ENCODE measurements at regions not wholly inside any gene's neighbourhood (a gene's known extent, or its start where the extent isn't known, plus 50 kb on each side); places are given as distances from the start of the nearest gene placed in this dataset.
A peak's percentile ranks its signal among the peaks of the same experiment; 100 is the strongest.

DNA sequence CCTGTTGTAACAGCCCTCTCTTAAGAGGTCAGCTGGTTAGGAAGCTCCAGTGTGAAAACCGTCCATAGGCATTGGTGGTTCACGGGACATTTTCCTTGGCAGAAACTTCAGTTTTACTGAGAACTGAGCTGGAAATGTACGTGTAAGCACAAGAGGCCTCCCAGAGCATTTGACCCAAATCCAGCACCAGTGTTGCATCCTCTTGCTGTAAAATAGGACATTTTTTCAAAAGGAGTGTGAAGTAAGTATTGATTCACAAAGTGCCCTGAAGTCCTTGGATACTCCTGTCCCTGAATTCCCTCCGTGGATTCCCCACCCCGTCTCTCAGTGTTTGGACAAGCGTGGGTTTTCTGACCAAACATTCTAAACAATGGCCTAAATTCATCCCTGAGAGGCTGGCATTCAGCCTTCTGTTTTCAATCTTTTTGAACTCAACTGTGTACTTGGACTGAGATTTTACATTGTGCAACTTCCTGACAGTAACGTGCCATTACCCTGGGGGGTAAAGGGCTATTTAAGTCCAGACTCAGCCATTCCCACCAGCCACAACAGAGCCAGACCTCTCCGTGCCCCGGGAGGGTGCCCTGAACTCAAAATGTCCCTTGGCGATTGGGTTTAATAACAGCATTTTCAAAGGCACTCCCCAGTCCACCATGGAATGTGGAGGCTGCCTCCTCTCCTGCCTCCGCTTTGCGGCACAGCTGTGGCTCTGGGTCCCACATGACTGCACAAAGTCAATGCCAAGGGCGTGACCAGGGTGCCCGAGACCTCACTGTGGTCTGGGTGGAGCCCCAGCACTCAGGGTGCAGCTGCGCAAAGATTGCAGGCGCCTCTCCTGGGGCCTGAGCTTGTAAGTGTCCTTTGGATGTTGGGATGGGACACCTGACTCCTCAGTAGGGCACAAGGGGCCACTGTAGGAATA, 92.7 kb upstream of the AFDN start (continued):
- TF ChIP-seq, protein P1, sequence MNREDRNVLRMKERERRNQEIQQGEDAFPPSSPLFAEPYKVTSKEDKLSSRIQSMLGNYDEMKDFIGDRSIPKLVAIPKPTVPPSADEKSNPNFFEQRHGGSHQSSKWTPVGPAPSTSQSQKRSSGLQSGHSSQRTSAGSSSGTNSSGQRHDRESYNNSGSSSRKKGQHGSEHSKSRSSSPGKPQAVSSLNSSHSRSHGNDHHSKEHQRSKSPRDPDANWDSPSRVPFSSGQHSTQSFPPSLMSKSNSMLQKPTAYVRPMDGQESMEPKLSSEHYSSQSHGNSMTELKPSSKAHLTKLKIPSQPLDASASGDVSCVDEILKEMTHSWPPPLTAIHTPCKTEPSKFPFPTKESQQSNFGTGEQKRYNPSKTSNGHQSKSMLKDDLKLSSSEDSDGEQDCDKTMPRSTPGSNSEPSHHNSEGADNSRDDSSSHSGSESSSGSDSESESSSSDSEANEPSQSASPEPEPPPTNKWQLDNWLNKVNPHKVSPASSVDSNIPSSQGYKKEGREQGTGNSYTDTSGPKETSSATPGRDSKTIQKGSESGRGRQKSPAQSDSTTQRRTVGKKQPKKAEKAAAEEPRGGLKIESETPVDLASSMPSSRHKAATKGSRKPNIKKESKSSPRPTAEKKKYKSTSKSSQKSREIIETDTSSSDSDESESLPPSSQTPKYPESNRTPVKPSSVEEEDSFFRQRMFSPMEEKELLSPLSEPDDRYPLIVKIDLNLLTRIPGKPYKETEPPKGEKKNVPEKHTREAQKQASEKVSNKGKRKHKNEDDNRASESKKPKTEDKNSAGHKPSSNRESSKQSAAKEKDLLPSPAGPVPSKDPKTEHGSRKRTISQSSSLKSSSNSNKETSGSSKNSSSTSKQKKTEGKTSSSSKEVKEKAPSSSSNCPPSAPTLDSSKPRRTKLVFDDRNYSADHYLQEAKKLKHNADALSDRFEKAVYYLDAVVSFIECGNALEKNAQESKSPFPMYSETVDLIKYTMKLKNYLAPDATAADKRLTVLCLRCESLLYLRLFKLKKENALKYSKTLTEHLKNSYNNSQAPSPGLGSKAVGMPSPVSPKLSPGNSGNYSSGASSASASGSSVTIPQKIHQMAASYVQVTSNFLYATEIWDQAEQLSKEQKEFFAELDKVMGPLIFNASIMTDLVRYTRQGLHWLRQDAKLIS (CRISPR knock-in tag; IDR thresholded peaks at IDR 0.05), result no peak
- TF ChIP-seq BCL6 (CRISPR knock-in tag; IDR thresholded peaks at IDR 0.05), result peak; percentile 98
- TF ChIP-seq KLF12 (CRISPR knock-in tag; IDR thresholded peaks at IDR 0.05; ENCODE audit: borderline replicate concordance), result peak; percentile 81; the same call in 1 of the 2 replicates
- TF ChIP-seq PHF5A (CRISPR knock-in tag; IDR thresholded peaks at IDR 0.05; ENCODE audit: low read depth, unreplicated experiment), result peak; percentile 96
- TF ChIP-seq KDM6A (CRISPR knock-in tag; IDR thresholded peaks at IDR 0.05; ENCODE audit: low read depth), result peak; percentile 84
- no peak for TF ChIP-seq SSRP1 (CRISPR knock-in tag; IDR thresholded peaks at IDR 0.05)
- TF ChIP-seq SKI (IDR thresholded peaks at IDR 0.05; ENCODE audit: partially characterized antibody), result peak; percentile 99
- no peak; the same call in 1 of the 2 replicates for TF ChIP-seq ZNF296 (CRISPR knock-in tag; conservative IDR thresholded peaks at IDR 0.05)
- TF ChIP-seq ARID2 (CRISPR knock-in tag; IDR thresholded peaks at IDR 0.05; ENCODE audit: borderline replicate concordance), result peak; percentile 91; the same call in 1 of the 2 replicates
- TF ChIP-seq ATM (IDR thresholded peaks at IDR 0.05; ENCODE audit: borderline replicate concordance), result no peak
- TF ChIP-seq KMT2A (CRISPR knock-in tag; IDR thresholded peaks at IDR 0.05), result no peak; the same call in 1 of the 2 replicates
- TF ChIP-seq ZNF451 (CRISPR knock-in tag; IDR thresholded peaks at IDR 0.05), result no peak; the same call in 1 of the 2 replicates
- TF ChIP-seq MED8 (CRISPR knock-in tag; IDR thresholded peaks at IDR 0.05; ENCODE audit: insufficient replicate concordance), result peak; percentile 97
- TF ChIP-seq, protein P2, sequence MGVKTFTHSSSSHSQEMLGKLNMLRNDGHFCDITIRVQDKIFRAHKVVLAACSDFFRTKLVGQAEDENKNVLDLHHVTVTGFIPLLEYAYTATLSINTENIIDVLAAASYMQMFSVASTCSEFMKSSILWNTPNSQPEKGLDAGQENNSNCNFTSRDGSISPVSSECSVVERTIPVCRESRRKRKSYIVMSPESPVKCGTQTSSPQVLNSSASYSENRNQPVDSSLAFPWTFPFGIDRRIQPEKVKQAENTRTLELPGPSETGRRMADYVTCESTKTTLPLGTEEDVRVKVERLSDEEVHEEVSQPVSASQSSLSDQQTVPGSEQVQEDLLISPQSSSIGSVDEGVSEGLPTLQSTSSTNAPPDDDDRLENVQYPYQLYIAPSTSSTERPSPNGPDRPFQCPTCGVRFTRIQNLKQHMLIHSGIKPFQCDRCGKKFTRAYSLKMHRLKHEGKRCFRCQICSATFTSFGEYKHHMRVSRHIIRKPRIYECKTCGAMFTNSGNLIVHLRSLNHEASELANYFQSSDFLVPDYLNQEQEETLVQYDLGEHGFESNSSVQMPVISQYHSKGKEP (CRISPR knock-in tag; IDR thresholded peaks at IDR 0.05), result no peak
- 0 out of 2 replicates have a peak, but pooled peaks have one; percentile 51 for TF ChIP-seq ZNF251 (CRISPR knock-in tag; IDR thresholded peaks at IDR 0.05)
- TF ChIP-seq ZNF10 (CRISPR knock-in tag; IDR thresholded peaks at IDR 0.05; ENCODE audit: borderline replicate concordance, low read depth), result no peak
- TF ChIP-seq, protein P3, sequence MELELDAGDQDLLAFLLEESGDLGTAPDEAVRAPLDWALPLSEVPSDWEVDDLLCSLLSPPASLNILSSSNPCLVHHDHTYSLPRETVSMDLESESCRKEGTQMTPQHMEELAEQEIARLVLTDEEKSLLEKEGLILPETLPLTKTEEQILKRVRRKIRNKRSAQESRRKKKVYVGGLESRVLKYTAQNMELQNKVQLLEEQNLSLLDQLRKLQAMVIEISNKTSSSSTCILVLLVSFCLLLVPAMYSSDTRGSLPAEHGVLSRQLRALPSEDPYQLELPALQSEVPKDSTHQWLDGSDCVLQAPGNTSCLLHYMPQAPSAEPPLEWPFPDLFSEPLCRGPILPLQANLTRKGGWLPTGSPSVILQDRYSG (CRISPR knock-in tag; IDR thresholded peaks at IDR 0.05), result no peak
- no peak for TF ChIP-seq ZNF674 (CRISPR knock-in tag; IDR thresholded peaks at IDR 0.05; ENCODE audit: low read depth)
- no peak for TF ChIP-seq THYN1 (CRISPR knock-in tag; IDR thresholded peaks at IDR 0.05; ENCODE audit: borderline replicate concordance, low read depth)
- 0 out of 2 replicates have a peak, but pooled peaks have one; percentile 46 for TF ChIP-seq ZBTB14 (CRISPR knock-in tag; IDR thresholded peaks at IDR 0.05)
- TF ChIP-seq ZNF746 (CRISPR knock-in tag; IDR thresholded peaks at IDR 0.05), result peak; percentile 98
- TF ChIP-seq, protein P4, sequence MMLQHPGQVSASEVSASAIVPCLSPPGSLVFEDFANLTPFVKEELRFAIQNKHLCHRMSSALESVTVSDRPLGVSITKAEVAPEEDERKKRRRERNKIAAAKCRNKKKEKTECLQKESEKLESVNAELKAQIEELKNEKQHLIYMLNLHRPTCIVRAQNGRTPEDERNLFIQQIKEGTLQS (CRISPR knock-in tag; IDR thresholded peaks at IDR 0.05), result no peak; the same call in 1 of the 2 replicates
